Adrenal gland (tissue), 5 donors: ENCODE measurements at regions not wholly inside any gene's neighbourhood (a gene's known extent, or its start where the extent isn't known, plus 50 kb on each side); places are given as distances from the start of the nearest gene placed in this dataset.

Experiments used
- POLR2A ChIP-seq, 2 donors: fragments of 450-650 bp; IDR thresholded peaks; one replicate each; pipeline ENCODE4 v1.6.1; 2017; ENCODE audit warnings: antibody characterized with exemption in 2 of 2, mild to moderate bottlenecking in 2 of 2, moderate library complexity in 1 of 2
- TF ChIP-seq, protein P1 (sequence below), 6 experiments: fragments of 450-650 bp in 4 of 6; fragments of 200-600 bp in 2 of 6; sonication (generic) in 1 of 6; IDR thresholded peaks; 1 replicate in 5 of 6; 2 replicates in 1 of 6; pipeline versions ENCODE4 v1.5.1 to v1.8.0; 2016 to 2021; ENCODE audit warnings: antibody characterized with exemption in 6 of 6, mild to moderate bottlenecking in 2 of 6, moderate library complexity in 1 of 6
- donor health status: DM: no; HTN: no; CAD: no.

DNA sequence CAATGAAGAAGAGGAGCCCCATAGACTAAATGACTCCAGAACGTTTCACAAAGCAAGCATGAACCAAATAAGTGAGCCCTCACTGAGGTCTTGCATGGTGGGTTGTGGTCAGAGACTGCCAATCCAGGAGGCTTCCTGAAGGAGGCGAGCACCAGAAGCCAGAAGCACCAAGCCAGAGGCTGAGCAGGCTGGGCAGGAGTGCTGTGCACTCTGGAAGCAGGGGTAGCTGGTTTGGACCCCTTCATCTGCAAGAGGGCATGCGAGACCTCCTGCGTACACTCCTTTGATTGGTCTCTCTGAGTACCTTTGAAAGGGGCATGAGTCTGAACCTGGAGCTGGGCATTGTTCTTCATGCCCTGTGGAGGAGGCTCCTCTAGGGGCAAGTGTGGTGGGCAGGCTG, 192.5 kb downstream of the HAUS1 start:
- no peak for TF ChIP-seq POLR2A (IDR thresholded peaks at IDR 0.05)
- TF ChIP-seq, protein P1, sequence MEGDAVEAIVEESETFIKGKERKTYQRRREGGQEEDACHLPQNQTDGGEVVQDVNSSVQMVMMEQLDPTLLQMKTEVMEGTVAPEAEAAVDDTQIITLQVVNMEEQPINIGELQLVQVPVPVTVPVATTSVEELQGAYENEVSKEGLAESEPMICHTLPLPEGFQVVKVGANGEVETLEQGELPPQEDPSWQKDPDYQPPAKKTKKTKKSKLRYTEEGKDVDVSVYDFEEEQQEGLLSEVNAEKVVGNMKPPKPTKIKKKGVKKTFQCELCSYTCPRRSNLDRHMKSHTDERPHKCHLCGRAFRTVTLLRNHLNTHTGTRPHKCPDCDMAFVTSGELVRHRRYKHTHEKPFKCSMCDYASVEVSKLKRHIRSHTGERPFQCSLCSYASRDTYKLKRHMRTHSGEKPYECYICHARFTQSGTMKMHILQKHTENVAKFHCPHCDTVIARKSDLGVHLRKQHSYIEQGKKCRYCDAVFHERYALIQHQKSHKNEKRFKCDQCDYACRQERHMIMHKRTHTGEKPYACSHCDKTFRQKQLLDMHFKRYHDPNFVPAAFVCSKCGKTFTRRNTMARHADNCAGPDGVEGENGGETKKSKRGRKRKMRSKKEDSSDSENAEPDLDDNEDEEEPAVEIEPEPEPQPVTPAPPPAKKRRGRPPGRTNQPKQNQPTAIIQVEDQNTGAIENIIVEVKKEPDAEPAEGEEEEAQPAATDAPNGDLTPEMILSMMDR (IDR thresholded peaks at IDR 0.05) = no peak
